IMR-90 (cell line): ENCODE measurements at regions not wholly inside any gene's neighbourhood (a gene's known extent, or its start where the extent isn't known, plus 50 kb on each side); places are given as distances from the start of the nearest gene placed in this dataset.

Experiments
- CEBPB ChIP-seq: IDR thresholded peaks from 2 replicates; pipeline ENCODE4 v1.6.1; 2012; ENCODE audit warnings: low read depth, low read length, improper control_type of control experiment
- POLR2A ChIP-seq: IDR thresholded peaks from 2 replicates; pipeline ENCODE4 v1.6.1; 2012; ENCODE audit warnings: mild to moderate bottlenecking, low read depth, low read length
- RAD21 ChIP-seq: IDR thresholded peaks from 2 replicates; pipeline ENCODE4 v1.6.1; 2012; ENCODE audit warnings: low read length, improper control_type of control experiment
- RCOR1 ChIP-seq: IDR thresholded peaks from 2 replicates; pipeline ENCODE4 v1.6.1; 2012; ENCODE audit warnings: mild to moderate bottlenecking, low read length, improper control_type of control experiment; ENCODE audit not compliant: insufficient replicate concordance
- SMC3 ChIP-seq: fragments of 150-350 bp; IDR thresholded peaks from 2 replicates; pipeline ENCODE4 v1.6.1; 2016; ENCODE audit warnings: low read depth, mild to moderate bottlenecking, antibody characterized with exemption, low read length, moderate library complexity
- TF ChIP-seq, protein P1 (sequence below): conservative IDR thresholded peaks from 2 replicates; pipeline ENCODE4 v1.5.1; 2012; ENCODE audit warnings: mild to moderate bottlenecking, low read depth, low read length, improper control_type of control experiment

DNA sequence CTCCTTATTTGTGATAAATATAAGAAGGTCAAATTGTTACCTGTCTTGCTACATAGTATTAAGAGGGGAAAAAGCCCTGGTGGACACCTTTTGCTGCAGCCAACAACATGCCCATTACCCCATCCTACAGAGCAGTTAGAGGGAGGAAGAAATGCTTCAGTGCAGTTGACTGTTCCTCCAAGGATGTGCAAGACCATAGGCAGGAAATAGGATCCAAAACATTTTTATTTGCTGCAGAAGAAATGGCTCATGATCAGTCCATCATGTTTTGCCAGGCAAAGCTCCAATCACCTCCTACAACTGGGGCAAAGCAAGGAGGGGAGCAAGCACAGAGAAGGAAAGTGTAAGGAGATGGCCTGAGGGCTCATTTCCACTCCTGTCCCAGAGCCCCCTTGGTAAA lies 399.1 kb upstream of the PIK3R1 start:
- TF ChIP-seq CEBPB: no peak
- TF ChIP-seq RAD21: no peak
- TF ChIP-seq, protein P1, sequence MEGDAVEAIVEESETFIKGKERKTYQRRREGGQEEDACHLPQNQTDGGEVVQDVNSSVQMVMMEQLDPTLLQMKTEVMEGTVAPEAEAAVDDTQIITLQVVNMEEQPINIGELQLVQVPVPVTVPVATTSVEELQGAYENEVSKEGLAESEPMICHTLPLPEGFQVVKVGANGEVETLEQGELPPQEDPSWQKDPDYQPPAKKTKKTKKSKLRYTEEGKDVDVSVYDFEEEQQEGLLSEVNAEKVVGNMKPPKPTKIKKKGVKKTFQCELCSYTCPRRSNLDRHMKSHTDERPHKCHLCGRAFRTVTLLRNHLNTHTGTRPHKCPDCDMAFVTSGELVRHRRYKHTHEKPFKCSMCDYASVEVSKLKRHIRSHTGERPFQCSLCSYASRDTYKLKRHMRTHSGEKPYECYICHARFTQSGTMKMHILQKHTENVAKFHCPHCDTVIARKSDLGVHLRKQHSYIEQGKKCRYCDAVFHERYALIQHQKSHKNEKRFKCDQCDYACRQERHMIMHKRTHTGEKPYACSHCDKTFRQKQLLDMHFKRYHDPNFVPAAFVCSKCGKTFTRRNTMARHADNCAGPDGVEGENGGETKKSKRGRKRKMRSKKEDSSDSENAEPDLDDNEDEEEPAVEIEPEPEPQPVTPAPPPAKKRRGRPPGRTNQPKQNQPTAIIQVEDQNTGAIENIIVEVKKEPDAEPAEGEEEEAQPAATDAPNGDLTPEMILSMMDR: no peak
- no peak for TF ChIP-seq POLR2A
- TF ChIP-seq SMC3: no peak
- TF ChIP-seq RCOR1: no peak
